ENCODE measurements at regions not wholly inside any gene's neighbourhood (a gene's known extent, or its start where the extent isn't known, plus 50 kb on each side); places are given as distances from the start of the nearest gene placed in this dataset.
A peak's percentile ranks its signal among the peaks of the same experiment; 100 is the strongest.

DNA sequence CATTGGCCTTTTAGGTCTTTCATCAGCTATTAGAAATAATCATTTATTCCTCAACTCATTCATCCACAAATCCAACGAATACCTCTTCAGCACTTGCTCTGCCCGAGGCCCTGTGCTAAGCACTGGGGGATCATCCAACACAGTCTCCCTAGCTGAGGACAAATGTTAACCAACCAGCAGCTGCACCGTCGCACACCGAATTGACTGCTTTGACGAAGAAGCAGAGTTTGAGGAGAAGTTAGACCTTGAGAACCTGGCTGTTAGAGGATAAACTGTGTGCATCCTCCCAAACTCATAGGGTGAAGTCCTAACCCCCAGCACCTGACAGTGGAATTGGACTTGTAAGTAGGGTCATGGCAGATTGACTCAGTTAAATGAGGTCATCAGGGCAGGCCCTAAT, 170.9 kb downstream of the USP12 start:
- ChIA-PET POLR2A (no interaction called here), CTCF (no interaction called here)
- ATAC-seq, result no peak
- no peaks in the 10 kb centered on the region for H3K36me3 Mint-ChIP-seq (ENCODE audit: low read depth)
- H3K4me1 Mint-ChIP-seq (ENCODE audit: low read depth), result peaks cover 13% of the 10 kb centered on the region
- H3K9me3 Mint-ChIP-seq (ENCODE audit: insufficient read depth), result no peaks in the 10 kb centered on the region
- DNase-seq, result no peak
- no peak overlapping the region for H3K4me3 Mint-ChIP-seq
- H3K27me3 Mint-ChIP-seq (ENCODE audit: low read depth), result peaks cover 32% of the 10 kb centered on the region
- no peak overlapping the region for H3K27ac Mint-ChIP-seq

DNA sequence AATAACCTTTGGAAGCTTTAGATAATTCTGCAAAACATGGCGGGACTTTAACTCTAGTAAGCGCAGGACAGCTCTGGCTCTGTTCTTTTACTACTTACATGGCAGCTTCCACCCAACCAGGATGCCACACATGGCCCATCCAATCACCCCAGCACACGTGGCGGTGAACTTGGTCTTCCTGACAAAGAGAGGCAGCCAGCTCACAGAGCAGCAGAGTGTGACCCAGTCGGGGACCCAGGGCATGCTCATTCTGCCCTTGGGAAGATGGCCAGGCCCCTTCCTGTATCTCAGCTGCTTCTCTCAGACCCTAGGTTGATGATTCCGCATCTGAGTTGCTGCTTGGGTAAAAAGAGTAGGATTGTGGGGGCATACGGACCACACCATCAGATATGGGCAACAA, 172.1 kb downstream of the USP12 start:
- Mint-ChIP-seq H3K4me3 (no peak overlapping the region), H3K4me1 (ENCODE audit: low read depth) (peaks cover 8% of the 10 kb centered on the region), H3K27me3 (ENCODE audit: low read depth) (peaks cover 35% of the 10 kb centered on the region), H3K36me3 (ENCODE audit: low read depth) (no peaks in the 10 kb centered on the region), H3K9me3 (ENCODE audit: insufficient read depth) (no peaks in the 10 kb centered on the region), H3K27ac (no peak overlapping the region)
- ATAC-seq (no peak), DNase-seq (no peak)
- ChIA-PET POLR2A (no interaction called here), CTCF (no interaction called here)

DNA sequence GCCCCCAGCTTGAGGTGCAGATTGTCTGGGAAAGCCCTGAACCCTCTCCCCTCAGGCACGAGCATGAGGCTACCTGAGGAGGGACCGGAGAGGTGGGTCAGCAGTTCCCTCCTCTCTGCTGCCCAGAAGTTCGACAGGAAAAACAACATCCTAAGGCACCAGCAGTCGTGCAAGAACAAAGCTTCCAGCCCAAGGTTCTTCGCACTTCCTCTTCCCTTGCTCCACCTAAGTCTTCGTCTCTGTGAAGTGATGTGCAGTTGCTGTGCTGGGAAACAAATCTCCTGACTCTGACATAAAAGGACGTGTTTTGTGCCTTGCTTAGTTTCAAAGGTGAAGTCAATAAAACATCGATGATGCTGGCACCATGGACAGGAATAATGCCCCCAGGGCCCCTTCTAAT, 173.3 kb downstream of the USP12 start:
- Mint-ChIP-seq H3K36me3 (ENCODE audit: low read depth) (no peaks in the 10 kb centered on the region), H3K4me3 (no peak overlapping the region), H3K27me3 (ENCODE audit: low read depth) (peaks cover 32% of the 10 kb centered on the region), H3K9me3 (ENCODE audit: insufficient read depth) (no peaks in the 10 kb centered on the region), H3K4me1 (ENCODE audit: low read depth) (peaks cover 8% of the 10 kb centered on the region), H3K27ac (no peak overlapping the region)
- CTCF ChIA-PET, result interaction anchor here (1.6 to 2.4 kb wide), 2 partner anchors 10 to 364 kb away, joined by 4 to 6 read pairs; no protein-coding TSS in a partner anchor
- DNase-seq, result no peak
- POLR2A ChIA-PET, result no interaction called here
- ATAC-seq, result no peak

DNA sequence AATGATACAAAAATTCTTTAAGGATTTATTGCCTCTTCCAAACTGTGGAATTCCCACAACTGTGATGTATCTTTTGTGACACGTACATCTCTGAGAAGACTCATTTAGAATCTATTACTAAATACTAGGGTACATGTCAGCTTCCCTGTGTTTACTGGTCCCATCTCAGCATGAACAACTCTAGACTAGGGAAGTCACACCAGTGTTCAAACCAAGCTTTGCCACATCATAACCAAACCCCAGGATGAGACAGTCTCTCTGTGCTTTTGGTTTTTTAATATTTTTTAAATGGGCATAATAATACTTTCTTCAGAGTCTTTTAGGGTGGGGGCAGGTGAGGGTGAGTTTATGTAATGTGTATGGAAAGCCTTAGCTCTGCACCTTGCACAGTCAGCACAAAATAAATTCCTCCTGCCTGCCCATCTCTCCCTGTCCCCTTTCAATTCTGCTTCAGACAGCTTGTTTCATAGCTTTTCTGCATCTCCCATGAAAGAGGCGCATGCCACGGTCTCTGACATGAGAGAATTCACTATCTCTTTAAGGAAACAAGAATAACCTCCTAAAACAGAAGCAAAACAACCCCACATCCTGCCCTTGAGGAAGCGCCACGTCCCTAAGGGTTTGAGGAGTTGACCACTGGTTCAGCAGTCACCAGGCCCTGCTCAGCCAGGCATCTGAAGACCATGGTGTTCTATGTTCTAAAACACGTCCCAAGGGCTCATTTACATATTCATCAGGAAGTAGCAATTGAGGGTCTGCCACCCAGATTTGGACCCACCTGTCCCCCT, 174.5 kb downstream of the USP12 start:
- H3K4me1 Mint-ChIP-seq (ENCODE audit: low read depth), result peaks cover 8% of the 10 kb centered on the region
- POLR2A ChIA-PET, result no interaction called here
- ATAC-seq, result no peak

GRCh38 chr13:26995159-26995558, 176.5 kb downstream of the USP12 start:
- H3K4me1 Mint-ChIP-seq (ENCODE audit: low read depth), result peaks cover 8% of the 10 kb centered on the region
- no peak overlapping the region for H3K27ac Mint-ChIP-seq
- ChIA-PET CTCF (no interaction called here), POLR2A (no interaction called here)
- H3K4me3 Mint-ChIP-seq, result no peak overlapping the region
- no peaks in the 10 kb centered on the region for H3K36me3 Mint-ChIP-seq (ENCODE audit: low read depth)
- no peak for DNase-seq
- no peaks in the 10 kb centered on the region for H3K9me3 Mint-ChIP-seq (ENCODE audit: insufficient read depth)
- ATAC-seq, result no peak
- peaks cover 22% of the 10 kb centered on the region for H3K27me3 Mint-ChIP-seq (ENCODE audit: low read depth)

More for the DNA sequence above, 174.5 kb downstream of the USP12 start:
- CTCF ChIA-PET, result interaction anchor here (1.3 to 2.4 kb wide), 4 partner anchors 9 to 365 kb away, joined by 3 to 7 read pairs (median 5); no protein-coding TSS in a partner anchor
- Mint-ChIP-seq H3K27me3 (ENCODE audit: low read depth) (peaks cover 27% of the 10 kb centered on the region), H3K9me3 (ENCODE audit: insufficient read depth) (no peaks in the 10 kb centered on the region), H3K4me3 (peak overlapping the region; percentile 2), H3K36me3 (ENCODE audit: low read depth) (no peaks in the 10 kb centered on the region), H3K27ac (peak overlapping the region; percentile 22)
- no peak for DNase-seq

DNA sequence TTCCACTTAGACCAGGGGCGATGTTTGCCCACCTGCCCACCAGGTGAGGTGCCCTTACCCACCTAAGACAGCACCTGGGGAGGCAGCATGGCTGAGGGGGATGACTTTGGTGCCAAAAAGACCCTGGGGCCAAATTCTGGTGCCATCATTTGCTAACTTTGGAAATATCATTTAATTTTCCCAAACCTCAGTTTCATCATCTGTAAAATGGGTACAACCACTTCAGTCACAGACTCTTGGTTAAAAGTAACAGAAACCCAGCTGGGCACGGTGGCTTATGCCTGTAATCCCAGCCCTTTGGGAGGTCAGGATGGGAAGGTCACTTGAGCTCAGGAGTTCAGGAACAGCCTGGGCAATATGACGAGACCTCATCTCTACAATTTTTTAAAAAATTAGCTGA, 177.8 kb downstream of the USP12 start:
- no peak for DNase-seq
- no peak overlapping the region for H3K27ac Mint-ChIP-seq
- POLR2A ChIA-PET, result no interaction called here
- no peak for ATAC-seq
- H3K36me3 Mint-ChIP-seq (ENCODE audit: low read depth), result no peaks in the 10 kb centered on the region
- no peaks in the 10 kb centered on the region for H3K9me3 Mint-ChIP-seq (ENCODE audit: insufficient read depth)
- peaks cover 19% of the 10 kb centered on the region for H3K27me3 Mint-ChIP-seq (ENCODE audit: low read depth)
- CTCF ChIA-PET, result no interaction called here
- peaks cover 8% of the 10 kb centered on the region for H3K4me1 Mint-ChIP-seq (ENCODE audit: low read depth)
- H3K4me3 Mint-ChIP-seq, result no peak overlapping the region

DNA sequence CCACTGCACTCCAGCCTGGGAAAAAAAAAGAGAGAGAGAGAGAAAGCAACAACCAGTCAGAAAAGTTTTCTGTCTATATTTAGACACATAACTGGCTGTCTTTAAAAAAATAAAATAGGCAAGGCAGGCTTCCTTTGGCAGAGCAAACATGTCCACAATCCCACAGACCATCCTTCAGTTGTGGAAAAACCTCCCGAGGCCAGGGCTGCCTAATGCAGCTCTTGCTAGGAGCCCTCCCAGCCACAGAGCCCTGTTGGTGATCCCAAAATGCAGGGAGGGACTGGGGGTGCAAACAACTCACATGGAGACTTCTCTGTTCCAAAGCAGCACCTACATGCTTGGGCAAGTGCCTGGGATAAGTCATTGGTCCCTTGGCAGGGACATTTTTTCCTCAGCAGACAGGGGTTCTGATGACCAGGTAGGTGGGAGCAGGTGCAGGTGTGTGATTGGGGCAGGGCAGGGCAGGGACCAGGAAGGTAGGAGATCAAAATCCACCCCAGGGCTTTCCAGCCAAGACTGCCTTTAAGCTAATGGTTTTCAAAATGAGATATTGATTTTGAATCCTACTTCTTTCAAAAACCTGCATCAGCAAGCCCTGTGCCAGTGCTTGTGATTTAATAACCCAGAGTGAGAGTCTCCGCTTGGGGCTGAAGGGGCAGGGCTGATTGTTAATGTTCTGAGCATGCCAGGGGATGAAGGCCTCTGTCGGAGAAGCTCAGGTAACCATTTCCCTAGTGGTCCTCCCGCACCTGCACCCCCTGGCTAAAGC, 178.5 kb downstream of the USP12 start:
- H3K27me3 Mint-ChIP-seq (ENCODE audit: low read depth), result peaks cover 19% of the 10 kb centered on the region
- H3K4me3 Mint-ChIP-seq, result no peak overlapping the region
- ATAC-seq (no peak), DNase-seq (no peak)
- CTCF ChIA-PET, result no interaction called here
- H3K27ac Mint-ChIP-seq, result no peak overlapping the region
- no peaks in the 10 kb centered on the region for H3K36me3 Mint-ChIP-seq (ENCODE audit: low read depth)
- no peaks in the 10 kb centered on the region for H3K9me3 Mint-ChIP-seq (ENCODE audit: insufficient read depth)
- peaks cover 8% of the 10 kb centered on the region for H3K4me1 Mint-ChIP-seq (ENCODE audit: low read depth)
- POLR2A ChIA-PET, result no interaction called here

GRCh38 chr13:26991508-26992181, 180.0 kb downstream of the USP12 start:
- ATAC-seq, result no peak
- Mint-ChIP-seq H3K4me1 (ENCODE audit: low read depth) (no peaks in the 10 kb centered on the region), H3K27ac (no peak overlapping the region), H3K36me3 (ENCODE audit: low read depth) (no peaks in the 10 kb centered on the region), H3K9me3 (ENCODE audit: insufficient read depth) (no peaks in the 10 kb centered on the region), H3K4me3 (no peak overlapping the region), H3K27me3 (ENCODE audit: low read depth) (peaks cover 23% of the 10 kb centered on the region)
- POLR2A ChIA-PET, result no interaction called here
- CTCF ChIA-PET, result no interaction called here
- DNase-seq, result no peak

DNA sequence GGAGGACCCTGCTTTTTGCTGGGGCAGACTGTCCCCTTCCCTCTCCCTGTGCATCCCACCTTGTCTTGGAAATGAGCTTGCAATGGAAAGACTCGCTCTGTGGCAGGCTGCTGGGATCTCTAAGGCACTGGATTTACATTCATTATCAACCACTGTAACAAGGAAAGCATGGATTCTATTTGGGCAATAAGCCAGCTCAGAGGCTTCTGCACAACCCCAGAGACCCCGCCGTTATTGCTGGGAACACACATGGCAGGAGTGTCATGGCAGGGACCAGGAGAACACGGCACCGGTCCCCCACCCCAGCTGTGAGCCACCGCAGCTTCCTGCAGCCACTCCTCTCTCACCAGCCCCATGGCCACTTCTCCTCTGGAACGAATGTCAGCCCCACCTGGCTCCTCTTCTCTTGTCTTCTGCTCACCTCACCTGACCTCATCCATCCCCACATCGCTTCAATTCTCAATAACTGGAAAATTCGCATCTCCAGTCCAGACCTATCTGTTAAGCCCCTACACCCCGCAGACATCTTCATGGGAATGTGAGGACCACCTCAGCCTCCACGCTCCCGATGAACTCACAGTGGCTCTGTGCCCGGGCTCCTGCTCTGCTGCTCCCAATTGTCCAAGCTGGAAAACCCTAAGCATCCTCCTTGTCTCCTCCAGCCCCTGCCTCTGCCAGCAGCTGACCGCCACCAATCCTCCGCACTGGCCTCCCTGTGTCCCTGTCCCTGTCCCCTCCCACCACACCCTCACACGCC, 181.5 kb downstream of the USP12 start:
- ChIA-PET POLR2A (no interaction called here), CTCF (no interaction called here)
- Mint-ChIP-seq H3K27ac (no peak overlapping the region), H3K4me3 (no peak overlapping the region), H3K27me3 (ENCODE audit: low read depth) (peaks cover 10% of the 10 kb centered on the region), H3K36me3 (ENCODE audit: low read depth) (no peaks in the 10 kb centered on the region), H3K4me1 (ENCODE audit: low read depth) (peaks cover under 1% of the 10 kb centered on the region), H3K9me3 (ENCODE audit: insufficient read depth) (no peaks in the 10 kb centered on the region)
- ATAC-seq (no peak), DNase-seq (no peak)

DNA sequence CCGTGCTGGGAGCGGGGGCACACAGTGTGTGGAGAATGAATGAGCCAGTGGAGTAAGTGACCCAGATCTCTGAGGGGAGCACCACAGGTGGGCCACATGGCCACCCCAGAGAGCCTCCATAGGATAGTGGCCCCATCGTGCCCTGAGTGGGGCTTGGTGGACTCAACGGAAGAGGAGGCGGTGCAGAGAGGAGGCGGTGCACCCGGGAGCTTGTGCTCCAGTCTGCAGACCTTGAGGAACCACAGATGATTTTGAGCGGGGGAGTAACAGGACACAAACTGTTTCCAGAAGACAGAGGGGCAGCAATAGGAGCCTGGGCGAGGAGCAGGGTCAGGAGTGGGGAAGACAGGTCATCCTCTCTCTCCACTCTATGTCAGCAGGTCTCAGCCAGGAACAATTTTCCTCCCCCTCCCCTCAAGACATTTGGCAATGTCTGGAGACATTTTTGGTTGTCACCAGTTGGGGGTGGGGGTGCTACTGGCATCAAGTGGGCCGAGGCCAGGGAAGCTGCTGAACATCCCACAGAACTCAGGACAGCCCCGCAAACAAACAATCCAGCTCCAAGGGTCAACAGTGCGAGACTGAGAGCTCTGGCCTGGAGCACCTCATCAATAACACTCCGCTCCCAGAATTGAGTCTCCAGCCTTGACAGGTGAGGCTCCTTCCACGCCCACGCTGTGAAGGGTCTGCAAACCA, 182.2 kb downstream of the USP12 start:
- Mint-ChIP-seq H3K4me1 (ENCODE audit: low read depth) (peaks cover 2% of the 10 kb centered on the region), H3K9me3 (ENCODE audit: insufficient read depth) (no peaks in the 10 kb centered on the region), H3K36me3 (ENCODE audit: low read depth) (no peaks in the 10 kb centered on the region), H3K27ac (no peak overlapping the region), H3K27me3 (ENCODE audit: low read depth) (peaks cover 6% of the 10 kb centered on the region), H3K4me3 (no peak overlapping the region)
- no peak for ATAC-seq
- POLR2A ChIA-PET, result no interaction called here
- CTCF ChIA-PET, result interaction anchor here (0.6 to 1.6 kb wide), 2 partner anchors 8 to 173 kb away, joined by 3 to 4 read pairs; no protein-coding TSS in a partner anchor
- DNase-seq, result no peak

- Mint-ChIP-seq H3K4me3 (no peak overlapping the region), H3K36me3 (ENCODE audit: low read depth) (no peaks in the 10 kb centered on the region), H3K27me3 (ENCODE audit: low read depth) (peaks cover 9% of the 10 kb centered on the region), H3K9me3 (ENCODE audit: insufficient read depth) (no peaks in the 10 kb centered on the region), H3K4me1 (ENCODE audit: low read depth) (peaks cover 8% of the 10 kb centered on the region), H3K27ac (no peak overlapping the region)
- DNase-seq (no peak), ATAC-seq (no peak)
- ChIA-PET CTCF (interaction anchor here (0.6 to 4.5 kb wide), 8 partner anchors 9 to 838 kb away, joined by 3 to 164 read pairs (median 4); partner anchors contain the start of gene RASL11A), POLR2A (no interaction called here)
Observed at GRCh38 chr13:26988059-26988769, 183.4 kb downstream of the USP12 start.
